Suprapubic skin (tissue), 4 donors: ENCODE measurements at regions not wholly inside any gene's neighbourhood (a gene's known extent, or its start where the extent isn't known, plus 50 kb on each side); places are given as distances from the start of the nearest gene placed in this dataset.

Experiments
- CTCF ChIP-seq, 2 donors: fragments of 200-600 bp in 1 of 2; fragments of 450-650 bp in 1 of 2; sonication (generic) in 1 of 2; IDR thresholded peaks; one replicate each; pipeline ENCODE4 v1.5.1; 2016 to 2019; ENCODE audit warnings: antibody characterized with exemption in 2 of 2, mild to moderate bottlenecking in 1 of 2, moderate library complexity in 1 of 2
- POLR2A ChIP-seq, 2 donors: fragments of 450-650 bp; IDR thresholded peaks; one replicate each; pipeline ENCODE4 v1.6.1; 2017; ENCODE audit warnings: antibody characterized with exemption in 2 of 2, mild to moderate bottlenecking in 2 of 2, moderate library complexity in 2 of 2
- POLR2AphosphoS5 ChIP-seq, 3 donors: sonication (generic); formaldehyde crosslinking; IDR thresholded peaks; one replicate each; pipeline ENCODE4 v1.6.1; 2017; ENCODE audit warnings: antibody characterized with exemption in 3 of 3

DNA sequence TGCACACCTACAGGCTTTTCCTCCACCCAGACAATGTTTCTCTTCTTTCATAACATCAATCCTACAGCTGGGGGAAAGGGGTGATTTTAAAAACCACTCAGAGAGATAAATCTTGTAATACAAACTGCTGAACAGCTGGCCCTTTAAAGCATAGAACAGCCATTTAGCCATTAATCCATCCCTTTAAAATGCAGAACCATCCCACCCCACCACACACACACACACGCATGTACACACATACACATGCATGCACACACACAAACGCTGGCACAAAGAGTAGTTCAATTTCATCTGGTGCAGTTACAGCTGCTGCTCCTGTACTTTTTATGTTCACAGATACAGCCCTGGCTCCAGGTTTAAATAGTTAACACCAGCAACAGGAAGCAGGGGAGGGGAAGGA is 426.1 kb downstream of the MID1IP1 start:
- TF ChIP-seq CTCF (IDR thresholded peaks at IDR 0.05) (no peak), POLR2A (IDR thresholded peaks at IDR 0.05) (no peak), POLR2AphosphoS5 (IDR thresholded peaks at IDR 0.05) (no peak)
